OCI-LY3 (cell line): ENCODE measurements at regions not wholly inside any gene's neighbourhood (a gene's known extent, or its start where the extent isn't known, plus 50 kb on each side); places are given as distances from the start of the nearest gene placed in this dataset.

Experiments
- CTCF ChIP-seq: fragments of 200-600, 300-600 bp; sonication (generic); IDR thresholded peaks from 2 replicates; pipeline ENCODE4 v1.5.1; 2014; ENCODE audit warnings: antibody characterized with exemption, low read length, low read depth
- EZH2phosphoT487 ChIP-seq: fragments of 200-600 bp; shearing (Covaris generic); IDR thresholded peaks from 2 replicates; pipeline ENCODE4 v1.6.1; 2018; ENCODE audit warnings: antibody characterized with exemption, mixed run types, low read depth

- TF ChIP-seq CTCF (no peak), EZH2phosphoT487 (no peak)
Observed at GRCh38 chr6:126786262-126786661, 332.2 kb upstream of the RSPO3 start.
